ENCODE measurements at regions not wholly inside any gene's neighbourhood (a gene's known extent, or its start where the extent isn't known, plus 50 kb on each side); places are given as distances from the start of the nearest gene placed in this dataset.

- Histone ChIP-seq H3K4me1 (replicated peaks) (no peaks in the 10 kb centered on the region), H3K36me3 (no peaks in the 10 kb centered on the region), H3K4me3 (no peak overlapping the region), H3K27me3 (replicated peaks; ENCODE audit: insufficient read depth) (no peaks in the 10 kb centered on the region), H3K9me3 (no peaks in the 10 kb centered on the region), H3K27ac (no peak overlapping the region)
- TF ChIP-seq POLR2A (IDR thresholded peaks at IDR 0.05) = no peak
- TF ChIP-seq, protein P1, sequence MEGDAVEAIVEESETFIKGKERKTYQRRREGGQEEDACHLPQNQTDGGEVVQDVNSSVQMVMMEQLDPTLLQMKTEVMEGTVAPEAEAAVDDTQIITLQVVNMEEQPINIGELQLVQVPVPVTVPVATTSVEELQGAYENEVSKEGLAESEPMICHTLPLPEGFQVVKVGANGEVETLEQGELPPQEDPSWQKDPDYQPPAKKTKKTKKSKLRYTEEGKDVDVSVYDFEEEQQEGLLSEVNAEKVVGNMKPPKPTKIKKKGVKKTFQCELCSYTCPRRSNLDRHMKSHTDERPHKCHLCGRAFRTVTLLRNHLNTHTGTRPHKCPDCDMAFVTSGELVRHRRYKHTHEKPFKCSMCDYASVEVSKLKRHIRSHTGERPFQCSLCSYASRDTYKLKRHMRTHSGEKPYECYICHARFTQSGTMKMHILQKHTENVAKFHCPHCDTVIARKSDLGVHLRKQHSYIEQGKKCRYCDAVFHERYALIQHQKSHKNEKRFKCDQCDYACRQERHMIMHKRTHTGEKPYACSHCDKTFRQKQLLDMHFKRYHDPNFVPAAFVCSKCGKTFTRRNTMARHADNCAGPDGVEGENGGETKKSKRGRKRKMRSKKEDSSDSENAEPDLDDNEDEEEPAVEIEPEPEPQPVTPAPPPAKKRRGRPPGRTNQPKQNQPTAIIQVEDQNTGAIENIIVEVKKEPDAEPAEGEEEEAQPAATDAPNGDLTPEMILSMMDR (IDR thresholded peaks at IDR 0.05) = no peak
- TF ChIP-seq POLR2AphosphoS5 (IDR thresholded peaks at IDR 0.05) = no peak
- WGBS = 89% methylated on average over 2 of the region's 2 CpGs
- intact Hi-C loops (cut with DNase I) = no loop called here
- DNase-seq (ENCODE audit: low spot score) = no peak
Measured at GRCh38 chrX:7789200-7789599, 53.8 kb upstream of the VCX start.

DNA sequence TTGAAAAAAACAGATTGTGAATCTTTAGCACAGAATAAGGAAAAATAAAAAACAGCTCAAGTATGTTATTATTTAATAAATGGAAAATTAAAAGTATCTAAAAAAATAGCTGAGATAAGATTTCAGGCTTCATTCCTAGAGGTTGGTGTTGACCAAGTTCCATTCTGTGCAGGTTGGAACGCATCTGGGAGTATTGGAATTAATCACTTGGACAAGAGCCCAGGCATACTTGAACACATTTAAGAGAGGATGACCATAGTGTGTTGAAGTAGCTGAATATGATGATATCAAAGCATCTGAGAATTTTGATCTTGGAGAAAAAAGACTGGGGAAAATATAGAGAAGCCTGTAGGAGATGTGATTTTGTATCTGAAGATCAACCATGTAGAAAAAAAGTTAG, 54.6 kb upstream of the VCX start:
- no peak overlapping the region for H3K4me3 ChIP-seq
- no peaks in the 10 kb centered on the region for H3K27me3 ChIP-seq (replicated peaks; ENCODE audit: insufficient read depth)
- no peaks in the 10 kb centered on the region for H3K9me3 ChIP-seq
- no peaks in the 10 kb centered on the region for H3K4me1 ChIP-seq (replicated peaks)
- no peak for TF ChIP-seq POLR2A (IDR thresholded peaks at IDR 0.05)
- TF ChIP-seq, protein P1 (IDR thresholded peaks at IDR 0.05) = no peak
- TF ChIP-seq POLR2AphosphoS5 (IDR thresholded peaks at IDR 0.05) = no peak
- no peaks in the 10 kb centered on the region for H3K36me3 ChIP-seq
- no peak for DNase-seq (ENCODE audit: low spot score)
- intact Hi-C loops (cut with DNase I) = no loop called here
- H3K27ac ChIP-seq = no peak overlapping the region
- WGBS = 38% methylated on average over 1 of the region's 1 CpG

- Histone ChIP-seq H3K9me3 (no peaks in the 10 kb centered on the region), H3K36me3 (no peaks in the 10 kb centered on the region), H3K27me3 (replicated peaks; ENCODE audit: insufficient read depth) (no peaks in the 10 kb centered on the region), H3K27ac (no peak overlapping the region), H3K4me1 (replicated peaks) (no peaks in the 10 kb centered on the region), H3K4me3 (no peak overlapping the region)
- TF ChIP-seq POLR2AphosphoS5 (IDR thresholded peaks at IDR 0.05) (no peak), POLR2A (IDR thresholded peaks at IDR 0.05) (no peak)
- TF ChIP-seq, protein P1 (IDR thresholded peaks at IDR 0.05) = no peak
- WGBS = 50% methylated on average over 4 of the region's 4 CpGs
- intact Hi-C loops (cut with DNase I) = no loop called here
- no peak for DNase-seq (ENCODE audit: low spot score)
Measured at GRCh38 chrX:7787714-7788113, 55.3 kb upstream of the VCX start.

DNA sequence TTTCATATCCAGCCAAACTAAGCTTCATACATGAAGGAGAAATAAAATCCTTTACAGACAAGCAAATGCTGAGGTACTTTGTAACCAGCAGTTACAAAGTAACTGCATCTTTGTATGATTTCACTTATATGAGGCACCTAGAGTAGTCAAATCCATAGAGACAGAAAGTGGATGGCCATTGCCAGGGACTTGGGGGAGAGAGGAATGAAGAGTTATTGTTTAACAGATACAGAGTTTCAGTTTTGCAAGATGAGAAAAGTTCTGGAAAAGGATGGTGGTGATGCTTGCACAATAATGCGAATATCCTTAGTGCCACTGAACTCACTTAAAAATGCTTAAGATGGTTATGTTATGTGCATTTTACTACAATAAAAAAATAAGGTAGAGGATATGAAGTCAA, 58.4 kb upstream of the VCX start:
- no peak overlapping the region for H3K4me3 ChIP-seq
- WGBS = 100% methylated on average over 1 of the region's 1 CpG
- no peak overlapping the region for H3K27ac ChIP-seq
- TF ChIP-seq POLR2A (IDR thresholded peaks at IDR 0.05) (no peak), POLR2AphosphoS5 (IDR thresholded peaks at IDR 0.05) (no peak)
- TF ChIP-seq, protein P1 (IDR thresholded peaks at IDR 0.05) = no peak
- no peaks in the 10 kb centered on the region for H3K9me3 ChIP-seq
- DNase-seq (ENCODE audit: low spot score) = no peak
- intact Hi-C loops (cut with DNase I) = no loop called here
- H3K36me3 ChIP-seq = no peaks in the 10 kb centered on the region
- H3K4me1 ChIP-seq (replicated peaks) = no peaks in the 10 kb centered on the region
- H3K27me3 ChIP-seq (replicated peaks; ENCODE audit: insufficient read depth) = no peaks in the 10 kb centered on the region

DNA sequence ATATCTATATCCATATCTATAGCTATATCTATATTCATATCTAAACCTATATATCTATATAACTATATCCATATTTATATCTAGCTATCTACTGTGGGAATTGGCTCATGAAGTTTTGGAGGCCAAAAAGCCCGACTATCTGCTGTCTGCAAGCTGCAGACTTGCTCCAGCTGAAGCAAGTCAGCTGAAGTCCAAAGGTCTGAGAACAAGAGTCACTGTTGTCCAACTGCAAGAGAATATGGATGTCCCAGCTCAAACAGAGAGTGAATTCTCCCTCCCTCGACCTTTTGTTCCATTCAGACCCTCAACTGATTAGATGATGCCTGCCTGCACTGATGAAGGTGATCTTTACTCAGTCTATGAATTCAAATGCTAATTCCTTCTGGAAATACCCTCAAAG, 63.3 kb upstream of the VCX start:
- Histone ChIP-seq H3K27me3 (replicated peaks; ENCODE audit: insufficient read depth) (no peaks in the 10 kb centered on the region), H3K9me3 (no peaks in the 10 kb centered on the region), H3K4me1 (replicated peaks) (no peaks in the 10 kb centered on the region), H3K27ac (no peak overlapping the region), H3K4me3 (no peak overlapping the region), H3K36me3 (no peaks in the 10 kb centered on the region)
- WGBS = 100% methylated on average over 1 of the region's 2 CpGs
- intact Hi-C loops (cut with DNase I) = no loop called here
- TF ChIP-seq POLR2A (IDR thresholded peaks at IDR 0.05) = no peak
- no peak for TF ChIP-seq POLR2AphosphoS5 (IDR thresholded peaks at IDR 0.05)
- TF ChIP-seq, protein P1 (IDR thresholded peaks at IDR 0.05) = no peak
- DNase-seq (ENCODE audit: low spot score) = no peak

Data from prostate gland (tissue), 2 donors.